Fibroblast of pulmonary artery (primary cell): ENCODE measurements at regions not wholly inside any gene's neighbourhood (a gene's known extent, or its start where the extent isn't known, plus 50 kb on each side); places are given as distances from the start of the nearest gene placed in this dataset.

Experiments used
- DNase-seq: peaks from one replicate; pipeline ENCODE4 v3.0.0-alpha.2; 2010; ENCODE audit warnings: low read depth
- H3K4me3 ChIP-seq: replicated peaks from 2 replicates; pipeline ENCODE4 v1.5.1; 2011; ENCODE audit warnings: low read depth, mild to moderate bottlenecking, control low read depth, low read length, moderate library complexity
- CTCF ChIP-seq: IDR thresholded peaks from 2 replicates; pipeline ENCODE4 v1.5.1; 2011; ENCODE audit warnings: mild to moderate bottlenecking, control low read depth, low read length, inconsistent platforms; ENCODE audit errors: missing control alignments

GRCh38 chr2:19556648-19557047, 198.2 kb upstream of the OSR1 start:
- TF ChIP-seq CTCF: no peak
- H3K4me3 ChIP-seq: no peak overlapping the region
- no peak for DNase-seq

- H3K4me3 ChIP-seq: no peak overlapping the region
- no peak for DNase-seq
- TF ChIP-seq CTCF: no peak
Observed at GRCh38 chr2:19554520-19554919, 196.1 kb upstream of the OSR1 start.

DNA sequence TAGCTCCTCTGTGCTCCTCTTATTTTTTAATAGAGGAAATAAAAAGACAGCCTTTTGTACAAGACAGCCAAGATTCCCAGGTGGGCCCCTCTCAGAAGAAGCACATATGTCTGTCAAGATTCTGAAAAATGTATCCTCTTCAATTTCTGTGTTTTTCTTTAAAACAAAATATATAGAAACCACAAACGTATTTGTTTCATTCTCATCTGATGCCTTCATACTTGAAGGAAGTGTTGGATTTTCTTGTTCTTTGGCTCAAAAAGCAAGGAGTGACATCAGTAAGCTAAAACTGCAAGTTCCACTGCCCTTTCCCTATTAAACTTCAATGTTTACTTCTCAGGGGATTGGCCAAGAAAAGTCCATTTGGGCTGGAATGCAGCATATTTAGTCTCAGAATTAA, 193.8 kb upstream of the OSR1 start:
- no peak overlapping the region for H3K4me3 ChIP-seq
- TF ChIP-seq CTCF: no peak
- no peak for DNase-seq

DNA sequence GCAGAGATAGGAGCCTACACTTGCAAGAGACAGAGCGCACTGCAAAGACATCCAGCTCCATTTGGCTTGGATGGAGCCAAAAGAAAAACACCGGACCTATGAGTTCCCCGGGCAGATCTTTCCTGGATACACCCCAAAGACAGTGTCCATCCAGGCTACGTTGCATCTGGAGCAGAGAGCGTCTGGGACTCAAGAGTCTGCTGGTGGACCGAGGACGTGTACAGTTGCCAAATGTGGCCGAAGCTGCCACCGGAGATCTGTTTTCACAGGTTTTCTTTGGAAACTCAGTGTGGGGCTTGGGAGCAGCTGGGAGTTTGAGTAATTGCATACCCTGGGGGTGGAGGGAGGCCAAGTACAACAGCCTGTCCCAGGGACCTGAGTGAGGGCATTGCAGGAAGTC, 192.3 kb upstream of the OSR1 start:
- no peak for TF ChIP-seq CTCF
- no peak overlapping the region for H3K4me3 ChIP-seq
- DNase-seq: no peak

DNA sequence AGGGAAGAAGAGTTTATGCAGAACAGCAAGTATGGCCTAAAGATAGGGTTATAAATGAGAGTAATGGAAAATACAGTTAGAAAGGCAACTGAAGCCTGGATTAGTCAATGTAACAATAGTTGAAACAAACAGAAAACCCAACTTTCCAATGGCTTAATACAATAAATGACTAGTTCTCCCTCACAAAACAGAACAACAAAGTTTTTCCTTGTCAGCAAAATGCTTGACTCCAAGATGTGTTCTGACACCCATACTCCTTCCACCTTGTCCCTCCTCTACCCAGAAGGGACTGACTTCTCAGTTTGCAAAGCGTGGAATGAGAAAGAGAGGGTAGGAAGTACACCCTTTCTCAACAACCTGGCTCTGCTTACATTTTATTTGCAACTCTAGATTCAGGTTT, 191.4 kb upstream of the OSR1 start:
- TF ChIP-seq CTCF: no peak
- no peak overlapping the region for H3K4me3 ChIP-seq
- no peak for DNase-seq

- TF ChIP-seq CTCF: no peak
- no peak overlapping the region for H3K4me3 ChIP-seq
- no peak for DNase-seq
Observed at GRCh38 chr2:19548116-19548515, 189.7 kb upstream of the OSR1 start.

DNA sequence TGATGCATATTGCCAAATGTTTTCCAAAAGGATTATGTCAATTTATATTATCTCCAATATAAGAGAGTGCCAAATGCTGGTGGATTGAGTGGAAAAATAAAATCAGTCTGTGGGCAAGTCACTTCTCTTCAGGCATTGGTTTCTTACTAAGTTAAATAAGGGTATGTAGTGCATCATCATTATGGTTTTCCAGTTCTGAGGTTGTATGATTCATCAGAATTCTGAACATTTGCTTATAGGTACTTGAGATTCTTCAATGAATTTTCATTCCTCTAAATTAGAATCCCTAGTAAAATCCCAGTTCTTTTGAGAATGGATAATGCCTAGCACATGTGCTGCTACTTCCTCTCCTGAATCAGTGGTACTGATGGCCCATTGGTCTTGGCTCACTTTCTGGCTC, 188.9 kb upstream of the OSR1 start:
- TF ChIP-seq CTCF: no peak
- DNase-seq: no peak
- H3K4me3 ChIP-seq: no peak overlapping the region
